Gastrocnemius medialis (tissue), 4 donors: ENCODE measurements at regions not wholly inside any gene's neighbourhood (a gene's known extent, or its start where the extent isn't known, plus 50 kb on each side); places are given as distances from the start of the nearest gene placed in this dataset.

Experiments
- CTCF ChIP-seq, 5 experiments: fragments of 450-650 bp in 3 of 5; fragments of 200-600 bp in 2 of 5; sonication (generic) in 2 of 5; IDR thresholded peaks in 4 of 5; conservative IDR thresholded peaks in 1 of 5; 1 replicate in 4 of 5; 2 replicates in 1 of 5; pipeline ENCODE4 v1.5.1; 2016 to 2019; ENCODE audit warnings: antibody characterized with exemption in 5 of 5, mild to moderate bottlenecking in 3 of 5, moderate library complexity in 3 of 5
- POLR2A ChIP-seq, 2 donors: fragments of 450-650 bp; IDR thresholded peaks; one replicate each; pipeline ENCODE4 v1.6.1; 2017; ENCODE audit warnings: antibody characterized with exemption in 2 of 2, mild to moderate bottlenecking in 2 of 2, moderate library complexity in 2 of 2

GRCh38 chr3:99269606-99270351, 368.3 kb upstream of the DCBLD2 start:
- no peak for TF ChIP-seq POLR2A (IDR thresholded peaks at IDR 0.05)
- no peak for TF ChIP-seq CTCF (IDR thresholded peaks at IDR 0.05 in 4 of 5, conservative IDR thresholded peaks at IDR 0.05 in 1 of 5)
